GM23338 (cell line): ENCODE measurements at regions not wholly inside any gene's neighbourhood (a gene's known extent, or its start where the extent isn't known, plus 50 kb on each side); places are given as distances from the start of the nearest gene placed in this dataset.

Experiments used
- ATAC-seq: fragments of 200-7000 bp; cut with Tn5 transposase; 3 replicates; pipeline ENCODE4 v1.9.1; 2020
- DNase-seq: peaks from one replicate; pipeline ENCODE4 v3.0.0-alpha.2; 2015; ENCODE audit warnings: low spot score
- H2AFZ ChIP-seq: fragments of 200-600 bp; sonication (generic); 2 replicates; pipeline ENCODE4 v1.8.0; 2016; ENCODE audit warnings: antibody characterized with exemption, mild to moderate bottlenecking, moderate library complexity
- H3F3A ChIP-seq: fragments of 200-600 bp; sonication (generic); replicated peaks from 2 replicates; pipeline ENCODE4 v1.8.0; 2017; ENCODE audit warnings: antibody characterized with exemption, mixed run types, low read depth
- H3K27ac ChIP-seq: fragments of 200-600 bp; sonication (generic); 2 replicates; pipeline ENCODE4 v1.6.1; 2016; ENCODE audit warnings: low read depth
- H3K27me3 ChIP-seq: fragments of 200-600 bp; sonication (generic); 2 replicates; pipeline ENCODE4 v1.8.0; 2016; ENCODE audit warnings: mild to moderate bottlenecking, mixed run types, moderate library complexity; ENCODE audit not compliant: insufficient read depth
- H3K36me3 ChIP-seq: fragments of 200-600 bp; sonication (generic); 2 replicates; pipeline ENCODE4 v1.8.0; 2016; ENCODE audit warnings: mild to moderate bottlenecking; ENCODE audit not compliant: insufficient read depth
- H3K4me1 ChIP-seq: fragments of 200-600 bp; sonication (generic); 2 replicates; pipeline ENCODE4 v1.8.0; 2016; ENCODE audit warnings: mild to moderate bottlenecking, moderate library complexity; ENCODE audit not compliant: insufficient read depth
- H3K4me2 ChIP-seq: fragments of 200-600 bp; sonication (generic); 2 replicates; pipeline ENCODE4 v1.7.1; 2017; ENCODE audit warnings: mixed run types
- H3K4me3 ChIP-seq: fragments of 200-600 bp; sonication (generic); 2 replicates; pipeline ENCODE4 v1.6.1; 2016; ENCODE audit warnings: mixed run types
- H3K79me2 ChIP-seq: fragments of 200-600 bp; sonication (generic); replicated peaks from 2 replicates; pipeline ENCODE4 v1.8.0; 2017; ENCODE audit warnings: mild to moderate bottlenecking; ENCODE audit not compliant: insufficient read depth
- H3K9me2 ChIP-seq: fragments of 200-600 bp; sonication (generic); 2 replicates; pipeline ENCODE4 v1.8.0; 2017; ENCODE audit not compliant: insufficient read depth
- H4K20me1 ChIP-seq: fragments of 200-600 bp; sonication (generic); replicated peaks from 2 replicates; pipeline ENCODE4 v1.8.0; 2017; ENCODE audit warnings: mild to moderate bottlenecking; ENCODE audit not compliant: insufficient read depth
- H3K27ac Mint-ChIP-seq: 2 replicates; pipeline ENCODE4 v1.8.0; 2020; ENCODE audit warnings: inconsistent platforms, mild to moderate bottlenecking, moderate library complexity, mixed read lengths
- H3K27me3 Mint-ChIP-seq: 3 replicates; pipeline ENCODE4 v1.8.0; 2022; ENCODE audit warnings: low read depth, mild to moderate bottlenecking, moderate library complexity, mixed read lengths, inconsistent platforms; ENCODE audit not compliant: insufficient read depth, poor library complexity
- H3K36me3 Mint-ChIP-seq: 3 replicates; pipeline ENCODE4 v1.8.0; 2021; ENCODE audit warnings: low read depth, mild to moderate bottlenecking, inconsistent platforms, moderate library complexity, mixed read lengths
- H3K4me1 Mint-ChIP-seq: 3 replicates; pipeline ENCODE4 v1.8.0; 2020; ENCODE audit warnings: mild to moderate bottlenecking, inconsistent platforms, mixed read lengths
- H3K4me3 Mint-ChIP-seq: 3 replicates; pipeline ENCODE4 v1.8.0; 2021; ENCODE audit warnings: moderate library complexity, mild to moderate bottlenecking, inconsistent platforms, mixed read lengths
- H3K9me3 Mint-ChIP-seq: 3 replicates; pipeline ENCODE4 v1.8.0; 2020; ENCODE audit warnings: moderate library complexity, mild to moderate bottlenecking, inconsistent platforms, mixed read lengths
- CREB1 ChIP-seq: fragments of 250-450 bp; sonication (Bioruptor Pico); IDR thresholded peaks from 2 replicates; pipeline ENCODE4 v1.5.0; 2020; ENCODE audit warnings: low read depth, mild to moderate bottlenecking, moderate library complexity
- POLR2AphosphoS5 ChIP-seq: IDR thresholded peaks from 2 replicates; pipeline ENCODE4 v1.6.1; 2016; ENCODE audit warnings: antibody characterized with exemption, low read depth
- TF ChIP-seq, protein P1 (sequence below): fragments of 250-450 bp; sonication (Bioruptor Pico); IDR thresholded peaks from 2 replicates; pipeline ENCODE4 v1.5.0; 2020; ENCODE audit warnings: mild to moderate bottlenecking, moderate library complexity
- TF ChIP-seq, protein P2 (sequence below), 2 experiments: fragments of 200-600 bp in 1 of 2; sonication (generic) in 1 of 2; conservative IDR thresholded peaks; 2 replicates each; pipeline versions ENCODE4 v1.5.1 to v1.6.1; 2016 to 2017; ENCODE audit warnings: antibody characterized with exemption in 2 of 2, low read depth in 2 of 2, mild to moderate bottlenecking in 2 of 2, moderate library complexity in 1 of 2
- TF ChIP-seq, protein P3 (sequence below): IDR thresholded peaks from 2 replicates; pipeline ENCODE4 v1.6.1; 2016; ENCODE audit warnings: antibody characterized with exemption

GRCh38 chr13:99033814-99034213 is 56.0 kb upstream of the DOCK9 start:
- Mint-ChIP-seq H3K4me1 (no peaks in the 10 kb centered on the region), H3K36me3 (peaks cover 2% of the 10 kb centered on the region; the same call in 1 of the 3 replicates), H3K9me3 (peaks cover 3% of the 10 kb centered on the region; the same call in 2 of the 3 replicates), H3K27me3 (peaks cover 3% of the 10 kb centered on the region), H3K4me3 (no peak overlapping the region), H3K27ac (no peak overlapping the region)
- no peak overlapping the region for H3K4me2 ChIP-seq
- no peaks in the 10 kb centered on the region for H3K36me3 ChIP-seq
- no peaks in the 10 kb centered on the region for H3K9me2 ChIP-seq
- no peak overlapping the region for H3K4me3 ChIP-seq
- no peaks in the 10 kb centered on the region for H4K20me1 ChIP-seq
- H3K27me3 ChIP-seq = no peaks in the 10 kb centered on the region
- ATAC-seq = peak; percentile 78
- no peaks in the 10 kb centered on the region for H3F3A ChIP-seq
- no peak overlapping the region for H2AFZ ChIP-seq
- H3K79me2 ChIP-seq = no peaks in the 10 kb centered on the region; the same call in 1 of the 2 replicates
- TF ChIP-seq, protein P1, sequence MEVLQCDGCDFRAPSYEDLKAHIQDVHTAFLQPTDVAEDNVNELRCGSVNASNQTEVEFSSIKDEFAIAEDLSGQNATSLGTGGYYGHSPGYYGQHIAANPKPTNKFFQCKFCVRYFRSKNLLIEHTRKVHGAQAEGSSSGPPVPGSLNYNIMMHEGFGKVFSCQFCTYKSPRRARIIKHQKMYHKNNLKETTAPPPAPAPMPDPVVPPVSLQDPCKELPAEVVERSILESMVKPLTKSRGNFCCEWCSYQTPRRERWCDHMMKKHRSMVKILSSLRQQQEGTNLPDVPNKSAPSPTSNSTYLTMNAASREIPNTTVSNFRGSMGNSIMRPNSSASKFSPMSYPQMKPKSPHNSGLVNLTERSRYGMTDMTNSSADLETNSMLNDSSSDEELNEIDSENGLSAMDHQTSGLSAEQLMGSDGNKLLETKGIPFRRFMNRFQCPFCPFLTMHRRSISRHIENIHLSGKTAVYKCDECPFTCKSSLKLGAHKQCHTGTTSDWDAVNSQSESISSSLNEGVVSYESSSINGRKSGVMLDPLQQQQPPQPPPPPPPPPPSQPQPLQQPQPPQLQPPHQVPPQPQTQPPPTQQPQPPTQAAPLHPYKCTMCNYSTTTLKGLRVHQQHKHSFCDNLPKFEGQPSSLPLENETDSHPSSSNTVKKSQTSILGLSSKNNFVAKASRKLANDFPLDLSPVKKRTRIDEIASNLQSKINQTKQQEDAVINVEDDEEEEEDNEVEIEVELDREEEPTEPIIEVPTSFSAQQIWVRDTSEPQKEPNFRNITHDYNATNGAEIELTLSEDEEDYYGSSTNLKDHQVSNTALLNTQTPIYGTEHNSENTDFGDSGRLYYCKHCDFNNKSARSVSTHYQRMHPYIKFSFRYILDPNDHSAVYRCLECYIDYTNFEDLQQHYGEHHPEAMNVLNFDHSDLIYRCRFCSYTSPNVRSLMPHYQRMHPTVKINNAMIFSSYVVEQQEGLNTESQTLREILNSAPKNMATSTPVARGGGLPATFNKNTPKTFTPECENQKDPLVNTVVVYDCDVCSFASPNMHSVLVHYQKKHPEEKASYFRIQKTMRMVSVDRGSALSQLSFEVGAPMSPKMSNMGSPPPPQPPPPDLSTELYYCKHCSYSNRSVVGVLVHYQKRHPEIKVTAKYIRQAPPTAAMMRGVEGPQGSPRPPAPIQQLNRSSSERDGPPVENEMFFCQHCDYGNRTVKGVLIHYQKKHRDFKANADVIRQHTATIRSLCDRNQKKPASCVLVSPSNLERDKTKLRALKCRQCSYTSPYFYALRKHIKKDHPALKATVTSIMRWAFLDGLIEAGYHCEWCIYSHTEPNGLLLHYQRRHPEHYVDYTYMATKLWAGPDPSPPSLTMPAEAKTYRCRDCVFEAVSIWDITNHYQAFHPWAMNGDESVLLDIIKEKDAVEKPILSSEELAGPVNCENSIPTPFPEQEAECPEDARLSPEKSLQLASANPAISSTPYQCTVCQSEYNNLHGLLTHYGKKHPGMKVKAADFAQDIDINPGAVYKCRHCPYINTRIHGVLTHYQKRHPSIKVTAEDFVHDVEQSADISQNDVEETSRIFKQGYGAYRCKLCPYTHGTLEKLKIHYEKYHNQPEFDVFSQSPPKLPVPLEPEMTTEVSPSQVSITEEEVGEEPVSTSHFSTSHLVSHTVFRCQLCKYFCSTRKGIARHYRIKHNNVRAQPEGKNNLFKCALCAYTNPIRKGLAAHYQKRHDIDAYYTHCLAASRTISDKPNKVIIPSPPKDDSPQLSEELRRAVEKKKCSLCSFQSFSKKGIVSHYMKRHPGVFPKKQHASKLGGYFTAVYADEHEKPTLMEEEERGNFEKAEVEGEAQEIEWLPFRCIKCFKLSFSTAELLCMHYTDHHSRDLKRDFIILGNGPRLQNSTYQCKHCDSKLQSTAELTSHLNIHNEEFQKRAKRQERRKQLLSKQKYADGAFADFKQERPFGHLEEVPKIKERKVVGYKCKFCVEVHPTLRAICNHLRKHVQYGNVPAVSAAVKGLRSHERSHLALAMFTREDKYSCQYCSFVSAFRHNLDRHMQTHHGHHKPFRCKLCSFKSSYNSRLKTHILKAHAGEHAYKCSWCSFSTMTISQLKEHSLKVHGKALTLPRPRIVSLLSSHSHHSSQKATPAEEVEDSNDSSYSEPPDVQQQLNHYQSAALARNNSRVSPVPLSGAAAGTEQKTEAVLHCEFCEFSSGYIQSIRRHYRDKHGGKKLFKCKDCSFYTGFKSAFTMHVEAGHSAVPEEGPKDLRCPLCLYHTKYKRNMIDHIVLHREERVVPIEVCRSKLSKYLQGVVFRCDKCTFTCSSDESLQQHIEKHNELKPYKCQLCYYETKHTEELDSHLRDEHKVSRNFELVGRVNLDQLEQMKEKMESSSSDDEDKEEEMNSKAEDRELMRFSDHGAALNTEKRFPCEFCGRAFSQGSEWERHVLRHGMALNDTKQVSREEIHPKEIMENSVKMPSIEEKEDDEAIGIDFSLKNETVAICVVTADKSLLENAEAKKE (CRISPR knock-in tag) = no peak
- TF ChIP-seq, protein P2, sequence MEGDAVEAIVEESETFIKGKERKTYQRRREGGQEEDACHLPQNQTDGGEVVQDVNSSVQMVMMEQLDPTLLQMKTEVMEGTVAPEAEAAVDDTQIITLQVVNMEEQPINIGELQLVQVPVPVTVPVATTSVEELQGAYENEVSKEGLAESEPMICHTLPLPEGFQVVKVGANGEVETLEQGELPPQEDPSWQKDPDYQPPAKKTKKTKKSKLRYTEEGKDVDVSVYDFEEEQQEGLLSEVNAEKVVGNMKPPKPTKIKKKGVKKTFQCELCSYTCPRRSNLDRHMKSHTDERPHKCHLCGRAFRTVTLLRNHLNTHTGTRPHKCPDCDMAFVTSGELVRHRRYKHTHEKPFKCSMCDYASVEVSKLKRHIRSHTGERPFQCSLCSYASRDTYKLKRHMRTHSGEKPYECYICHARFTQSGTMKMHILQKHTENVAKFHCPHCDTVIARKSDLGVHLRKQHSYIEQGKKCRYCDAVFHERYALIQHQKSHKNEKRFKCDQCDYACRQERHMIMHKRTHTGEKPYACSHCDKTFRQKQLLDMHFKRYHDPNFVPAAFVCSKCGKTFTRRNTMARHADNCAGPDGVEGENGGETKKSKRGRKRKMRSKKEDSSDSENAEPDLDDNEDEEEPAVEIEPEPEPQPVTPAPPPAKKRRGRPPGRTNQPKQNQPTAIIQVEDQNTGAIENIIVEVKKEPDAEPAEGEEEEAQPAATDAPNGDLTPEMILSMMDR (conservative IDR thresholded peaks at IDR 0.05; ENCODE audit: low read depth in 2 of 2) = peak; percentile 65 to 67
- TF ChIP-seq, protein P3, sequence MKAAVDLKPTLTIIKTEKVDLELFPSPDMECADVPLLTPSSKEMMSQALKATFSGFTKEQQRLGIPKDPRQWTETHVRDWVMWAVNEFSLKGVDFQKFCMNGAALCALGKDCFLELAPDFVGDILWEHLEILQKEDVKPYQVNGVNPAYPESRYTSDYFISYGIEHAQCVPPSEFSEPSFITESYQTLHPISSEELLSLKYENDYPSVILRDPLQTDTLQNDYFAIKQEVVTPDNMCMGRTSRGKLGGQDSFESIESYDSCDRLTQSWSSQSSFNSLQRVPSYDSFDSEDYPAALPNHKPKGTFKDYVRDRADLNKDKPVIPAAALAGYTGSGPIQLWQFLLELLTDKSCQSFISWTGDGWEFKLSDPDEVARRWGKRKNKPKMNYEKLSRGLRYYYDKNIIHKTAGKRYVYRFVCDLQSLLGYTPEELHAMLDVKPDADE = no peak
- TF ChIP-seq POLR2AphosphoS5 (no peak), CREB1 (CRISPR knock-in tag) (no peak)
- no peaks in the 10 kb centered on the region for H3K4me1 ChIP-seq
- H3K27ac ChIP-seq = no peak overlapping the region
- DNase-seq = peak; percentile 51
